Dermis microvascular lymphatic vessel endothelial cell (primary cell): ENCODE measurements at regions not wholly inside any gene's neighbourhood (a gene's known extent, or its start where the extent isn't known, plus 50 kb on each side); places are given as distances from the start of the nearest gene placed in this dataset.

Experiments
- DNase-seq, 2 donors: peaks; one replicate each; pipeline versions ENCODE4 v3.0.0 to v3.0.0-alpha.2; 2010; ENCODE audit warnings: low read depth in 2 of 2

DNA sequence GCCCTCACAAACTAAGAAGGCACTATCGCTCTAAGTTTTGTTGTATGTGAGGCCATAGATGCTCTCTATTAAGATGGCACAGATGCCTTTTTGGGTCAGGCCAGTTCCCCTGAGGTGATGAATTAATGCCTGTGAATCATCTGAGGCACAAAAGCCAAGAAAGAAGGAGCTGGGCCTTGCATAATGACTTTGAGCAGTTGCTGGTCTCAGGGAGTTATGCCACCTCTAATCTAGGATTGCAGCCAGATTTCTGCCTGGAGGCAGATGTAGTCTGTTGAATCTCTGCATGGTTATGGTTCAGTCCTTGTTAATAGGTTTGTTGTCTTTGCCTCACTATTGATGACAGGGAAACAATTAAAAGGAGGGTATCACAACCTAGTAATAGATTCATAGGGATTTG, 168.1 kb upstream of the CHRM3 start:
- DNase-seq, result no peak

GRCh38 chr1:239212811-239213220, 173.6 kb upstream of the CHRM3 start:
- no peak for DNase-seq

DNA sequence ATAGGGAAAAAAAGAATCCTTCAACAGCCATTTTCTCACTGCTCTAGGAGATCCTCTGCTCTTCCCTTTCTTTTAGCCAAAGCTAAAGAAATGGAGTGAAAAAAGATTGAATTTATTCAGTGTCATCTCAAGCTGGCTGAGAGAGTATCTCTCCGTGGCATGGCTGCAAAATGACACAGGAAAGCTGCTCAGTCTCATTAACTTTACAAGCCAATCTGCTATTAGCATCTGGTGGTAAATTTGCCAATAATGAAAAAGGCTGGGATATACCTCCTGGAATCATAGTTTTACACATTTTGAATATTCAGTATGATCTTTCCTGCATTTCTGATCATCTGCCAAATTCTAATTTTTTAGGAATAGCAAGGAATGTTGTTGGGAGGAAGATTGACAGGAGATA, 176.8 kb upstream of the CHRM3 start:
- no peak for DNase-seq

DNA sequence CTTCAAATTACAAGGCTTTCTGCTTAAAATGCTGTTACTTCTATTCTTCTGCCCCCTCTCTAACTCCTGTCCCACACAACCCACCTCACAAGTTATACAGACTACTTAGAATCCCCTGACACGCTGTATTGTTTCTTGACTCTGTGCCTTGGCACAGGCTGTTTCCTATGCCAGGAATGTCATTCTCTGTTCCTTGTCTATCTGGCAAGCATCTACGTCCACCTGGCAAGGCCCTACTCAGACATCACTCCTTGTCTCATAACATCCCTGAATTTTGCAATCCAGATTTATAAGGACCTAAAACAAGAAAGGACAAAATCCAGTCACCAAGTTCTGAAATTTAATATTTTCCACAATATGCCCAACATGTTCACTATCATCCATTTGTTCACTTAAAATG, 182.0 kb upstream of the CHRM3 start:
- DNase-seq, result no peak

GRCh38 chr1:239197871-239198270, 188.5 kb upstream of the CHRM3 start:
- DNase-seq, result no peak

GRCh38 chr1:239189998-239190512, 196.3 kb upstream of the CHRM3 start:
- DNase-seq, result no peak

GRCh38 chr1:239186487-239186886, 199.9 kb upstream of the CHRM3 start:
- no peak for DNase-seq

DNA sequence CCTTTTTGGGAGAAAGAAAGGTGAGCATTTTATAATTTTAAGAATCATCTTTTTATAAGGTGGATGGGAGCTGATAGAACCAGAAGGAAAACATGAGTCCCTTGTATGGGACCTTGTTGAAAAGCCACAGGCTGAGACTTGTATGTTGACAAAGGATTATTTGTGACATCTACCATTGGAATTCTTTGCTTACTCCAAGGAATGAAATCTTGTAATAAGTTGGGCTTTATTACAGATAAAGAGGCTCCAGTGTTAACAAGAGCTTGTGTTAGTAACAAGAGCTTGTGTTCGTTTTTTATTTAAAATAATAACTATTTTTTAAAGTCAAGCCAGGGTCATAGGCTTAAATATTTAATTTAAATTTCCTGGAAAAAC, 201.1 kb upstream of the CHRM3 start:
- no peak for DNase-seq

DNA sequence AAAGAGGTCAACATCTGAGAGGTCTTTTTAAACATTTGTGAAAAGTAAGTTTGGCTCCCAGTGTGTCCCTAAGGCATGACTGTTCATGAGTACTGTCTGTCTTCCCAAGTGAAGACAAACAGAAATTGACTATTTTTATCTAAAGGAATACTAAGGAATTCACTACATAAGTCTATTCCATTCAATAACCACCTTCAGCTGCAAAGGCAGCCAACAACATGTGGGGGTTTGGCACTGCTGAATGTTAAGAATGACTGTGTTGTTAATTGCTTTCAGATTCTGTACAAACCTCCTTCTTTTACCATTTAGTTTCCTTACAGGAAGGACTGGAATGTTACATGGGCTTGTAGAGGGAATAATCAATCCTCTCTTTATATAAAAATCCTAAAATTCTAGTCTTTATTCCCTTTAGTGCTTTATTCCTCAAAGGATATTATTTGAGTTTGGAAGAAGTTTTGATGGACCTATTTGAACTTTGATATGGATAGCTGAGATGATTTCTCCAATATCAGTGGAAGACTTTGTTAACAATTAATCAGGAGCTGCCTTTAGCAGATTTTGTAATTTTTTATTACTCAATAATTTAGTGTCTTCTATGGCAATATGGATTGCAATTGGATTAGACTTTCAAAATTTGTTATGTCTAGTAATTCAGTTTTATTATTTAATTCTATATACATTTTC, 201.7 kb upstream of the CHRM3 start:
- DNase-seq, result no peak

- DNase-seq, result no peak
Observed at GRCh38 chr1:239178961-239179360, 207.4 kb upstream of the CHRM3 start.

DNA sequence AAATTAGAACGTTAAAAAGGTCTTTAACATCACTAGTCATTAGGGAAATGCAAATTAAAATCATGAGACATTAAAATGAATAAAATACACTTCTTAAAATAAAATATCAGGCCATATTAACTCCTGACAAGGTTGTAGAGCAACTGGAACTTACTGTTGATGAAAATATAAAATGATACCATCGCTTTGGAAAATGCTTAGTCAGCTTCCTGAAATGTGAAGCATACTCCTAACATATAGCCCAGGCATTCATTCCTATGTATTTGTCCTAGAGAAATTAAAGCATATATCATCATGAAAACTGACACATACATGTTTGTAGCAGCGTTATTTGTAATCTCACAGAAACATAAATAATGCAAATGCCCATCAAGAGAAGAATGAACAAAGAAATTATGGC, 211.5 kb upstream of the CHRM3 start:
- no peak for DNase-seq

DNA sequence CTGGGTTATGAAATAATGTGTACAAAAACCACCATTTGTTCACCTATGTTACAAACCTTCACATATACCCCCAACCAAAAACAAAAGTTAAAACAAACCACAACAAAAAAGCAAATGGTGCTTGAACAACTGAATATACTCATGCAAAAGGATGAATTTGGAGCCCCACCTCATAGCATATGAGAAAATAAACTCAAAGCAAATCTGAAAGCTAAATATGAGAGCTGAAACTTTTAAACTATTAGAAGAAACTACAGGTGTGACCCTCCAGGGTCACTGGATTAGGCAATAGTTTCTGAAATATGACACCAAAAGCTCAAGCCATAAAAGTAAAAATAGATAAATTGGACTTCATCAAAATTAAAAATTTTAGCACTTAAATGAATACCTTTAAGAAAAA, 215.5 kb upstream of the CHRM3 start:
- DNase-seq, result no peak

DNA sequence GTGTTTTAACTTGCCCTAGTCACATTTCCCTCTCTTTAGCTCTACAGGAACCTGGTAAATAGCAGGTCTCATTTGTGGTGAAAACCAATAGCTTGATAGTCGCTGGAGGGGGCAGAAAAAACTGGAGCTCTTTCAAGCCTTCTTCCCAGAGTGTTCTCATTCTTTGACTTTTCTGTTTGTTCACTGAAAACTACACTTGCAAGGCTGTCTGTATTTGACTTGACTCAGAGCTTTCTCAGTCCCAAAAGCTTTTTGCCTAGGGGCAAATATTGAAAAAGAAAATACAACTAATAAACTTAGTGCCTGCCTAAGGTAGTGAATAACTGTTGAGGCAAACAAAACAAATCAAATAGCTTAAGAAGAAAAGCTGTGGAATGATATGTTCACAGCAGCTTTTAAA, 217.1 kb upstream of the CHRM3 start:
- no peak for DNase-seq

DNA sequence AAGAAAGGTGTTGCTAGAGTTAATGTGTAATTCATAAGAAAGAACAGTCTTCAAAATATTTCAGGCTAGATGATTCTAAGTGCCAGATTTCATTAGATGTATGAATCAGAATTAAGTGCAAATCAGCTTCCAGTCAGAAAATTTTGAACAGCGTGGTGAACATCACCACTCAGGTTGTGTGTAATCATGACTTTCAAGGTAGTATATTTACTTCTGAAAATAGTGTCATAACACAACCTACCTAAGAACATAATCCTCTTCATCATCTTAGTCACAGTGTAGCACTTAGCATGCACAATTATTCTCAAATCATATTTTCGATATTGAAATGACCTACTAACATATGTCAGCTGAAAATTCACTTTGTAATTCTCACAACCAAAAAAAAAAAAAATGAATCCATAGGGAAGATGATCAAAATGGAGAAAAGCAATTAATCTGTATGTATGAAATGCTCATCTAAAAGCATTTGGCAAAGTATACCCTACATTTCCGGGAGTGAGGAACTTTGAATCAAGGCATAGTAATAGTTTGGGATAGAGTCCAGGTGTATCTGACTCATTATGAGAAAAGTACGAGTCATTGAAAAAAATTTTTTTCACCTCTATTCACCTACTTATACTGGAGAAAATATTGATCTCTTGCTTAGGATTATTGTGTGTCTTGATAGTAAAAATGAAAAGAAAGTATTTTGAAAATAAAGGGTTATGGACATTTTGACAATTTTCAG, 221.8 kb upstream of the CHRM3 start:
- no peak for DNase-seq

GRCh38 chr1:239155466-239156091, 230.8 kb upstream of the CHRM3 start:
- DNase-seq, result no peak

DNA sequence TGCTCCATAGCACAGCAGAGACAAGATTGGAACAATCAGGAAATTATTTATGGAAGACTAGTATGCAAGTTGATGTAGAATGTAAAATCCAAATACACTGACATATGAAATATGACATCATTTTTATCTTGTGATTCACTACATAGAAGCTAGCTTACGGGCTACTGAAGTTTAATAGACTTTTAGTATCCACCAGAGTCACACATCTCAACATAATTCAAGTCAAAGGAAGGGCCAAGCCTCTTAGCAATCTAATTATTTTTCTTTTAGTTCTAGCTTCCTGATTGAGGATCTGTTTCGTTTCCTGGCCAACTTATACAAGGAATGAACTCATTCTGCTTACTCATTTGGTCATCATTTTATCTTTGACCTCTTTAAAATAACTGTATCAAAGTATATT, 234.4 kb upstream of the CHRM3 start:
- DNase-seq, result no peak

- no peak for DNase-seq
Observed at GRCh38 chr1:239140968-239141367, 245.4 kb upstream of the CHRM3 start.

DNA sequence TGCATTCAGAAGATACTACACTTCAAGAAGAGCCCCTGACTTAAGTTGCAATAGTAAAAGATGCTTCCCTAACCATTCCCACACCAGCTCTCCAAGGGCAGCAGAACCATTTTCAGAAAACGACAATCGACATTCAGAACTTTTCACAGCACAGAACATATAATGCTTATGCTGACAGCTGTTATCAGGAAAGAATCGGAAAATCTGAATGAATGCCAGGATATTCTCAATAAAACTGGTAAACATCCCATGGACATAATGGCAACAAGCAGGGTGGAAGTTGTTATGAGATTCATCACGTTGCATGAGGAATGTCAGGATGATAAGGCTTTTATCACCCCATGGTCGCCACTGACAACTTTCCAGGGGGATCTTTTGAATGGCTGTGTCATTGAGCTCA, 246.6 kb upstream of the CHRM3 start:
- no peak for DNase-seq

GRCh38 chr1:239128541-239128940, 257.8 kb upstream of the CHRM3 start:
- DNase-seq, result no peak

DNA sequence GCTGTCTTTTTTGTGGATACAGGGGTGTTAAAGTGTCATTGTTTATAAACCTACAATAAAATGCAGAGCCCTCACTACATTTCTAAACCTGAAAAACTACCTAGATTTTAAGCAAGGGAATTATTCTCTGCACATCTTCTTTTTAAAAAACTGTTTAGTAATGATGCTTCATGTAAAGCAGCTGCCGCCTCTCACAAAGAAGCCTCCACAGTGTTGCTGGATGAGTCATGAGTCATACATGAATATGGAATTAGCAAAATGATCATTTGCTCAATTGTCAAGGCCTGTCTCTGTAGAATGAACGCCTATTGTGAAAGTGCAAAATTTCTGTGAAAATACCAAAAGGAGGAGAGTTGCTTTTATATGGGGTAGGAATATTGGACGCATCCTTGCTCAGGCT, 259.5 kb upstream of the CHRM3 start:
- DNase-seq, result no peak

DNA sequence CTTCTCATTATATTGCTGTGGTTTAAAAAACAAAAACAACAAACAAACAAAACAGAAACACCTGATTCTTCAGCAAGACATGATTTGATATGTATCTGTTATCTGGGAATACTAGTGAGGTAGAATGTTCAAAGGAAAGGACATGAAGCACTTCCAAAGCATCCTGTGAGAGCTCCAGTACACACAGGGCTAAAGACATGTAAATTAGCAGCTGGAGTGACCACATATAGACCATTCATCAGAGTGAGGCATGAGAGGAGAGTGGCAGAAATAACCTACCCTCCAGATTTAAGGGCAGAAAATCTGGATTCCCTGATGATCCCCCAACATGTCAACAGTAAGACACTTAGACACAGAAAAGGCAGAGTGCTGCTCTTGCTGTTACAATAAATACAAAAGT, 260.5 kb upstream of the CHRM3 start:
- DNase-seq, result no peak

GRCh38 chr1:239125027-239125426, 261.3 kb upstream of the CHRM3 start:
- no peak for DNase-seq

GRCh38 chr1:239123260-239123659, 263.1 kb upstream of the CHRM3 start:
- no peak for DNase-seq
